ENCODE measurements at regions not wholly inside any gene's neighbourhood (a gene's known extent, or its start where the extent isn't known, plus 50 kb on each side); places are given as distances from the start of the nearest gene placed in this dataset.
"Not testable (repeated sequence)": the region's sequence is repeated elsewhere in the genome, so short reads cannot be mapped to it uniquely, and the experiment has no call there.

GRCh38 chr5:96175090-96175489, 213.4 kb upstream of the ELL2 start:
- BruUV-seq (replicated peaks), result no TSS peak
- Histone ChIP-seq H3K4me1 (ENCODE audit: insufficient read depth, low read length, poor library complexity, severe bottlenecking) (no peaks in the 10 kb centered on the region), H3K27ac (ENCODE audit: low read depth, low read length, poor library complexity, severe bottlenecking) (no peak overlapping the region), H3K9me3 (ENCODE audit: low read depth, low read length, poor library complexity, severe bottlenecking) (no peaks in the 10 kb centered on the region), H3K27me3 (replicated peaks; ENCODE audit: insufficient read depth, low read depth, low read length, poor library complexity) (no peaks in the 10 kb centered on the region), H3K36me3 (ENCODE audit: insufficient read depth, low read length, poor library complexity, severe bottlenecking) (no peaks in the 10 kb centered on the region), H3K4me3 (ENCODE audit: low read depth, low read length, poor library complexity, severe bottlenecking) (no peak overlapping the region)
- intact Hi-C loops (cut with micrococcal nuclease; ENCODE audit: unreplicated experiment), result no loop called here
- TF ChIP-seq EZH2 (IDR thresholded peaks at IDR 0.05; ENCODE audit: borderline replicate concordance, low read depth, low read length, poor library complexity, severe bottlenecking), result no peak
- peak; percentile 49 for TF ChIP-seq CTCF (conservative IDR thresholded peaks at IDR 0.05; ENCODE audit: low read depth, low read length)
- ChIA-PET CTCF (no interaction called here), POLR2A (ENCODE audit: low non-redundant PET) (no interaction called here)
- DNase-seq (ENCODE audit: low spot score), result peak; percentile 22

GRCh38 chr5:96173366-96173765, 211.7 kb upstream of the ELL2 start:
- no peak for DNase-seq (ENCODE audit: low spot score)
- BruUV-seq (replicated peaks), result no TSS peak
- Histone ChIP-seq H3K4me3 (ENCODE audit: low read depth, low read length, poor library complexity, severe bottlenecking) (no peak overlapping the region), H3K27me3 (replicated peaks; ENCODE audit: insufficient read depth, low read depth, low read length, poor library complexity) (no peaks in the 10 kb centered on the region), H3K36me3 (ENCODE audit: insufficient read depth, low read length, poor library complexity, severe bottlenecking) (no peaks in the 10 kb centered on the region), H3K9me3 (ENCODE audit: low read depth, low read length, poor library complexity, severe bottlenecking) (no peaks in the 10 kb centered on the region), H3K27ac (ENCODE audit: low read depth, low read length, poor library complexity, severe bottlenecking) (no peak overlapping the region), H3K4me1 (ENCODE audit: insufficient read depth, low read length, poor library complexity, severe bottlenecking) (no peaks in the 10 kb centered on the region)
- CTCF ChIA-PET, result no interaction called here
- intact Hi-C loops (cut with micrococcal nuclease; ENCODE audit: unreplicated experiment), result no loop called here
- TF ChIP-seq CTCF (conservative IDR thresholded peaks at IDR 0.05; ENCODE audit: low read depth, low read length), result no peak
- TF ChIP-seq EZH2 (IDR thresholded peaks at IDR 0.05; ENCODE audit: borderline replicate concordance, low read depth, low read length, poor library complexity, severe bottlenecking), result no peak
- POLR2A ChIA-PET (ENCODE audit: low non-redundant PET), result no interaction called here

- no peaks in the 10 kb centered on the region for H3K36me3 ChIP-seq (ENCODE audit: insufficient read depth, low read length, poor library complexity, severe bottlenecking)
- ChIA-PET CTCF (no interaction called here), POLR2A (ENCODE audit: low non-redundant PET) (no interaction called here)
- no peak overlapping the region for H3K4me3 ChIP-seq (ENCODE audit: low read depth, low read length, poor library complexity, severe bottlenecking)
- TF ChIP-seq CTCF (conservative IDR thresholded peaks at IDR 0.05; ENCODE audit: low read depth, low read length), result no peak
- TF ChIP-seq EZH2 (IDR thresholded peaks at IDR 0.05; ENCODE audit: borderline replicate concordance, low read depth, low read length, poor library complexity, severe bottlenecking), result no peak
- intact Hi-C loops (cut with micrococcal nuclease; ENCODE audit: unreplicated experiment), result no loop called here
- no peaks in the 10 kb centered on the region for H3K27me3 ChIP-seq (replicated peaks; ENCODE audit: insufficient read depth, low read depth, low read length, poor library complexity)
- no peak overlapping the region for H3K27ac ChIP-seq (ENCODE audit: low read depth, low read length, poor library complexity, severe bottlenecking)
- no peaks in the 10 kb centered on the region for H3K9me3 ChIP-seq (ENCODE audit: low read depth, low read length, poor library complexity, severe bottlenecking)
- no TSS peak for BruUV-seq (replicated peaks)
- DNase-seq (ENCODE audit: low spot score), result no peak
- no peaks in the 10 kb centered on the region for H3K4me1 ChIP-seq (ENCODE audit: insufficient read depth, low read length, poor library complexity, severe bottlenecking)
Measured at GRCh38 chr5:96172436-96172835, 210.8 kb upstream of the ELL2 start.

- BruUV-seq (replicated peaks); H3K4me3 ChIP-seq (ENCODE audit: low read depth, low read length, poor library complexity, severe bottlenecking); H3K36me3 ChIP-seq (ENCODE audit: insufficient read depth, low read length, poor library complexity, severe bottlenecking); H3K27ac ChIP-seq (ENCODE audit: low read depth, low read length, poor library complexity, severe bottlenecking); DNase-seq (ENCODE audit: low spot score); H3K27me3 ChIP-seq (replicated peaks; ENCODE audit: insufficient read depth, low read depth, low read length, poor library complexity); H3K4me1 ChIP-seq (ENCODE audit: insufficient read depth, low read length, poor library complexity, severe bottlenecking); CTCF ChIA-PET; POLR2A ChIA-PET (ENCODE audit: low non-redundant PET); H3K9me3 ChIP-seq (ENCODE audit: low read depth, low read length, poor library complexity, severe bottlenecking); intact Hi-C loops (cut with micrococcal nuclease; ENCODE audit: unreplicated experiment): not testable (repeated sequence)
Measured at GRCh38 chr5:96171973-96172372, 210.3 kb upstream of the ELL2 start.

- H3K4me1 ChIP-seq (ENCODE audit: insufficient read depth, low read length, poor library complexity, severe bottlenecking); H3K27ac ChIP-seq (ENCODE audit: low read depth, low read length, poor library complexity, severe bottlenecking); DNase-seq (ENCODE audit: low spot score); H3K9me3 ChIP-seq (ENCODE audit: low read depth, low read length, poor library complexity, severe bottlenecking); intact Hi-C loops (cut with micrococcal nuclease; ENCODE audit: unreplicated experiment); CTCF ChIA-PET; POLR2A ChIA-PET (ENCODE audit: low non-redundant PET); H3K4me3 ChIP-seq (ENCODE audit: low read depth, low read length, poor library complexity, severe bottlenecking); H3K36me3 ChIP-seq (ENCODE audit: insufficient read depth, low read length, poor library complexity, severe bottlenecking); BruUV-seq (replicated peaks); H3K27me3 ChIP-seq (replicated peaks; ENCODE audit: insufficient read depth, low read depth, low read length, poor library complexity): not testable (repeated sequence)
Measured at GRCh38 chr5:96170481-96171125, 209.0 kb upstream of the ELL2 start.
